HG03045 (cell line): ENCODE measurements at regions not wholly inside any gene's neighbourhood (a gene's known extent, or its start where the extent isn't known, plus 50 kb on each side); places are given as distances from the start of the nearest gene placed in this dataset.

Experiments
- ATAC-seq: cut with Tn5 transposase; IDR thresholded peaks from one replicate; pipeline ENCODE4 v1.9.1; 2021; ENCODE audit warnings: mild to moderate bottlenecking, moderate library complexity; ENCODE audit not compliant: unreplicated experiment

DNA sequence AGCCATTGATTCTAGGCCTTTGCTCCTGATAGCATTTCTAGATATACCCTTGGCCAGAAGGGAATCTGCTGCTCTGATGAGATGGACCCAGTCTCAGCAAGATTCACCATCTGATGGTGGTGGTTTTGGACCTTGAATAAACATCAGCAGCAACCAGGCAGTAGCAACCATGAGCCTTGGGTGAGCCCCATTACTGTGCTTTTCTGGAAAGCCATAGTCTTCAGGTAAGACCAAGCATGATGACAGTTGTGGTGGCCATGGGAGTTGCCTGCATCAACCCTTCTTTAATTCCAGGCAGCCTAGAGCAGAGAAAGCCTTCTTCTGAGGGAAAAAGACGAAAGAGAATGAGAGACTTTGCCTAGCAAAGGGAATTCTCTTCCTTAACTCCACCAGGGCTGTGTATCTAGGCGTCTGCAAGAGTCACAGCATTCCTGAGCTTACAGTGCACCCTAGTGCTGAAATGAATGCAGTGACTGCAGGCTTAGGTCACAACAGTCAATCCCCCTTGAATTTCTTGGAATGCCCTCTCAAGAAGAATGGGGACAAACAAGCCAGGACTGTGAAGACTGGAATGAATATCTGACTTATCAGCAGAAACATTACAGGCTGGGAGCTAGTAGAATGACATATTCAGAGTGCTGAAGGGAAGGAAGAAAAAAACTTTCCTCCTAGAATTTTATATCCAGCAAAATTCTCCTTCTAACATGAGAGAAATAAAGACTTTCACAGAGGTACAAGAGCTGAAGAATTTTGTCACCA, 942.4 kb upstream of the PCDH20 start:
- ATAC-seq, result peak; percentile 87

DNA sequence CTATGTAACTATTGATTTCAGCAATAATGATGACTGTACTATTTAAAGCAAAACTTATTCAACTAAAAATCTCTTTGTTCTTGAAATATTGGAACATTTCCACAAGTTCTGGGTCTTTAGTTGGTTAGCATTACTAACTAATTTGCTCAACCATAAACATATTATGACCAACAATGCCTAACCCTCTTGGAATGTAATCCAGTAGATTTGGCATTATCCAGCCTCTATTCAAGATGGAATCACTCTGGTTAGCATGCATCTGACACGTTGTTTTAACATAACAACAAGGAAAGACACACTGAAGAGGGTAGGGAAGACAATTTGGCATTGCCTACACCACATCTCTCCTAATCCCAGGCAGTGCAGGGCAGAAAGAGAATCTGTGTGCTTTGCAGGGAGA, 941.3 kb upstream of the PCDH20 start:
- ATAC-seq, result no peak

DNA sequence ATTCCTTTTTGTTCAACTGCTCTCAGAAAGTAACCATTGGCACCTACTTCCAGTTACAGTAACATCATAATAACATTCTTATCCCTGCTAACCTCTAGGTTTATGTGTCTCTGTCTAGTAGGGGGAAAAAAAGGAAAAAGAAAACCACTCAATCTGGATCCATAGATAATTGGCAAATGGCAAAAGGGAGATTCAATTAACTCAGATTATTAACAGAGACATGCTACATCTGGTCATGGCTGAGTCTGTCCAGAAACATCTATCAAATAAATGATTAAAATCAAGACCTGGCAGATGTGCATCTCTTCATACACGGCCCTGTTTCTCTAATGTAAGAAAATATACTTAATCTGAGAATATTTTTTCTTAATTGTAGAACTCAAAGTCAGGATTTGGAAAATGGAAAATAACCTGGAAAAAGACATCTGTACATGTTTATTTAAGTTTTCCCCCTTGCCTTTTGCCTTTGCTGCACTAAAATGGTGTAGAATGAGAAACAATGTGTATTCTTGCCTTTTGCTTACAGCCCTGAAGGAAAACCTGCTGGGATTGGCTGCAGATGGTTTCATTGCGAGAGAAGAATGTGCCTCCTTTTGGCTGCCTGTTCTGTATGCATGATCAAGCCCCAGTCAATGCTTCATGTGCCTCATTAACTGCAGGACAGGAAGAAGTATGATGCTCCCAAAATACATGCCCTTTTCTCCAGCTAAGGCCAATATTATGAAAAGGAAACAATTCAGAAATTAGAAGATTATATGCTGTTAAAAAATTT, 921.6 kb upstream of the PCDH20 start:
- ATAC-seq, result no peak

DNA sequence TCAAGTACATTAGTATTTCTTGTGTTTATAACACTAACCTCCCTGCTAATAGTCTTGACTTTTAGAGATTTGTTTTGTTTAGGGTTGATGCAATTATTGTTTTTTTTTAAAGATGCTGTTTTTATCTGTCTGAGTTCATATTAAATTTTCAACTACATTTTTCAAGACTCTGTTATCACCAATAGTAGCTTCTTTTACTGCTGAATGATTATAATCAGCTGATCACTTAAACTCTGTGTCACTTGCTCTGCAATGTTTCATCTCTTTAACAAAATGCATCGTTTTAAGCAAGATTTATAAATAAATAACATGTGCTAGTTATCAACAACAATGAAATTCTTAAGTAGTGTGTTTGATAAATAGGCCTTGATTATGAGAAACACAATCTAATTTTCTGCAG, 920.9 kb upstream of the PCDH20 start:
- ATAC-seq, result no peak

DNA sequence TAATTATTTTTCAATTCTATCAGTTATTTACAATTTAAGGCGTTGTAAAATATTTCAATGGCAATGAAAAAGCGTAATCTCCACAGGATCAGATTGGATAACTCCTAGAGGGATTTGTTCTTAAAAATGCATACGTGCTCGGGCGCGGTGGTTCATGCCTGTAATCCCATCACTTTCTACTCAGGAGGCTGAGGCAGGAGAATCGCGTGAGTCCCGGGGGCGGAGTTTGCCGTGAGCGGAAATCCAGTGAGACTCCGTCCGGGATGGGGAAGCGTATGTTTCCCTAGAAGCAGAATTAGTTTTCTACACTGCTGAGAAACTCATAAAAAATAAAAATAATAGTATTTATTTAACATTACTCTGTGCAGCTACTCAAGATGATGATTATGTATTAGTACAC, 917.8 kb upstream of the PCDH20 start:
- ATAC-seq, result no peak

DNA sequence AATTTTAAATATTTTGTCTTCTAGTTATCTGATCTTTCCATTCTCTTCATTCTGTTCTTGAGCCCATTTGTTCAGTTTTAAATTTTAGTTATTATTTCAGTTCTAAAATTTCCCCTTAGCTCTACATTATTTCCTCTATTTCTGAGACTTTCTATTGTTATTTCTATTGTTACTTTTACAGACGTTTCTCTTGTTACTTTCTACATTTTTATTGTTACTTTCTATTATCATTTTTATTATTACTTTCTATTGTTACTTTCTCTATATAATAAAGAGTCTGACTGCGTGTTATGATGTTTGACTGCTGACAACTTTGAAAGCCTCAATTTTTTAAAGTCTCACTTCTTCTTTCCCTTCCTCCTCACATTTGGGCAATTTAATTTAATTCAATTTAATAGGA, 915.7 kb upstream of the PCDH20 start:
- ATAC-seq, result no peak

DNA sequence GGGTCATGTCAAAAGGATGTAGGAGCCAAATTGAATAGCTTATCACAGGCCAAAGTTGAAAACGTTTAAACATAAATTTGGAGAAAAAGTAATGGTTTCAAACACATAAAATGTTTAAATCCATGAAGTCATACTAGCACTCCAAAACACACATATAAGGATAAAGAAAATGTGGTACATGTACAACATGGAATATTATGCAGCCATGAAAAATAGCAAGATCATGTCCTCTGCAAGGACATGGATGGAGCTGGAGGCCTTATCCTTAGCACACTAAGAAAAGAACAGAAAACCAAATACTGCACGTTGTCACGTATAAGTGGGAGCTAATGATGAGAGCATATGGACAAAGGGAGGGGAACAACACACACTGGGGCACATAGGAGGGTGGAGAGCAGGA, 911.7 kb upstream of the PCDH20 start:
- ATAC-seq, result no peak

DNA sequence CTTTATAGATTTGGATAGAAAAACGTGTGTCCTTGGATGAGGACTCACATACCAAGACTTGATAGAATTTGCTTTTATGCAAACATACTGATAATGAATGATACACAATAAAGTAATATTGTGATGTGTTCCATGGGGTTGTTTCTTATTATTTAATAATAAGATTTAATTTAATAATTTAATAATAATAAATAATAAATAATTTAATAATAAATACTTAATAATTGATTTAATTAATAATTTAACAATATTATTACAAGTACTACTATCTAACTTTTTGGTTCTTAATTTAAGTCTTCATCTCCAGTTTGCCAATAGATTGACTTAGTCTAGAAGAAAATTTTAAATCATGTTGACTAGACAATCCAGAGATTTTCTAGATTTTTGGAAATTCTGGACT, 909.2 kb upstream of the PCDH20 start:
- ATAC-seq, result no peak

DNA sequence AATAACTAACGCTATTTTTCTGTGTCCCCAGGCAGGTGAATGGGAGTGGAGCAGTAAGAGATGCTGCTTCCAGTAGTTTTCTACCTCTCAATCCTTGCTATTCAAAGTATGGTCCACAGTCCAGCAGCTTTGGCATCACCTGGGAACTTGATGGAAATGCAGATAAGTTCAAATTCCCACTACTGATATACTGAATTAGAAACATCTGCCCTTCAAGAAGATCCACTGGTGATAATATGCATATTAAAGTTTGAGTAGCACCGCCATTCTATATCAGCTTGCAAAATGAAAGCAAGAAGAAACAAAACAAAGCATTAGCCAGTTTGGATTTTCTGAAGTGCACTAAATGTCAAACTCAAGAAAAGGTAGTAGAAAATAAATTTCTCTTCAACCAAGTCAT, 906.2 kb upstream of the PCDH20 start:
- no peak for ATAC-seq

DNA sequence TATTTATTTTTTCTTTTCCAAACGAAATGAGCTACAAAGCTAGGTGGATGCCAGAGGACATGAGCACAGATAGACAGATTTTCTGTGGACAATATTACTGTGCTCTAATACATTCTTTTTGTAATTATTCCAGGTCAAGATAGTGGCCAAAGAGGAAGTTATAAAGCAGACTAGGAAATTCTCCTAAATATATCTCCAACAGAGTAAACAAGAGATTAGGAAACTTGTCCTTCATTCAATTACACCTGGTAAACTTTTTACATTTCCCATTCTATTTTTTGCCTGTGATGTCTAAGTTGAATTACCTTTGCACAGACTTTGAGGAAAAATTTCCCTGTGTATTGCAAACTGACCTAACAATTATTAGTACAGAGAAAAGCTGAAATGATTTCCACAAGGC, 905.5 kb upstream of the PCDH20 start:
- ATAC-seq, result no peak

DNA sequence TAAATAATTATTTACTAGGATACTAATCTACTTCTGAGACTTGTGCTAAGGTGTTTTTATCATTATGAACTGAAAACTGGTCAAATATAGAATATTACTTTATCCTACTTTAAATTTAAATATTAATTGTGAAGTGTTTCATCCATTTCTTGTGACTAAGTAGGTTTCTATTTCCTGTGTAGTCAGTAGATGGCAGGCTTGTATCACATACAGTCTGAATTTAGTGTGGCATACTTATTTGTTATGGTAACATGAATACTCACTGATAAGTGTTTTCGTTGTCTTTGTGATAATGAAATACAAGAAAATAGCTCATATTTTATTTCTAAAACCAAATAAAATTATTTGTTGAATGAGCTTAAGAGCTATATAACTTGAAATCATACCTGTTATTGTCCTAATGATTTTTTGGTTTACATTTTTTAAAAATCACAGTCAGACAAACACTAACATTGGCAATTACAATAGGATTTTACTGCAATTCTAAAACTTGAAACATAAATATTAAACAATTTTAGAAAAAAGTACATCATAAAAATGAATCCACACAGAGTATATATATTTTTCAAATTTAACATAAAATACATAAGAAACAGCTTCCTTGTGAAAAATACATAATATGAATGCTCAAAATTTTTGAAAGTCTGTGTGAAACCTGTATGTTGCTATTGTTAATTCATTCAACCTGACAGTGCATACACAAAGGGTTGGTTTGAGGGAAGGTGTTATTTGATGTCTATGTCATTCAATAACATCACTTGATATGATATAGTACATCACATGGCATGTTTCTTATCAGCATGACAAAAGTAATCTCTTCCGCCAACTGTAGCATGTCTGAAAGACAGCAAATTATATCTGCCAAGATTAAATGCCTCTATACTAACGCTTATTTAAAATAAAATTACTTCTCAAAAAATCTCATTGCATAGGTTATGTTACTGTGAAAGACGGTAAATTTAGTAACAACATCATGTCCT, 904.8 kb upstream of the PCDH20 start:
- no peak for ATAC-seq

DNA sequence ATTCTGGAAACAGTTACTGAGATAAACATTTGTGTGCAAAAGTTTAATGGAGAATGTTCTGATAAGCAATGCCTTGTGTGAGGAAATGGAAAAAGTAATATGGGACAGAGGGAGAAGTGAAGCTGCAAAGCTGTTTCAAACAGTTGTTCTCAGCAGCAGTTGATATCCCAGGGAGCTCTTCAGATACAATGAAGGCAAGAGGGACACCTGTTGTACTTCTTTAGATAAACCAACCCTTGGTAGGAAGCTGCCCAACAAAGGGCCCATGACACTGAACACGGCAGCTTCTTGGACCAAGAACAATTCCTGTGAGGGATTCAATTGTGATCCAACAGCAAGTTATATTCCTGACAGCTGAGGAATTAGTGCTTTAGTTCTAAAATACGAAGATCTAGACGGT, 894.3 kb upstream of the PCDH20 start:
- no peak for ATAC-seq

DNA sequence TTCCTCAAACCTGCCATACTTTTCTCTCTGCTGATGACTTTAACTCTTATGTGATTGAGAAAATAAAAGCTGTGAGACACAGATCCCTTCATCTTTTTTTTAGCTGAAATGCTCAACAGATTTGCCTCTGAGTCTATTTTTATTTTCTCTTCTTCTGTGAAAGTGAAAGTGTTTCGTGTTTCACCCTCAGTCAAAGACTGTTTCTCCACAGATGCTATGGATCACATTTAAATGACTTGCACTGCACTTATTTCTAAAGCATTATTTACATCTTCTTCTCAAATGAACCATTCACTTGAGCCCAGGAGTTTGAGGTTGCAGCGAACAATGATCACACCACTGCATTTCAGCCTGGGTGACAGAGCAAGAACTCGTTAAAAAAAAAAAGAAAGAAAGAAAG, 890.1 kb upstream of the PCDH20 start:
- peak; percentile 89 for ATAC-seq

DNA sequence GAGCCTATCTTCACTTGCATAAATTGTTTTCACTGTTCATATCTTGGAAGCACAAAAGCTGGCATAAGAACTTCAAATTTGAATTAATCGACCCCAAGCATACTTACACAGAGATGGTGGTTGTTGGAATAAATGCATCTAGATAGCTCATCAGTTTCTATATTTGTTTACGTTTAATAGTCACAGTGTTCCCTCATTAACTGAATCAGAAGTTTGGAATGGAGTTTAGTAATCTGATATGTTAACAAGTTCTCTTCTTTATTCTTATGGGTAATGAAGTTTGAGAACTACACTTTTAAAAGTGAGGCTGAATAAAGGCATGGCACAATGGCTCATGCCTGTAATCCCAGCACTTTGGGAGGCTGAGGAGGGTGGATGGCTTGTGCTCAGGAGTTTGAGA, 886.7 kb upstream of the PCDH20 start:
- ATAC-seq, result no peak

DNA sequence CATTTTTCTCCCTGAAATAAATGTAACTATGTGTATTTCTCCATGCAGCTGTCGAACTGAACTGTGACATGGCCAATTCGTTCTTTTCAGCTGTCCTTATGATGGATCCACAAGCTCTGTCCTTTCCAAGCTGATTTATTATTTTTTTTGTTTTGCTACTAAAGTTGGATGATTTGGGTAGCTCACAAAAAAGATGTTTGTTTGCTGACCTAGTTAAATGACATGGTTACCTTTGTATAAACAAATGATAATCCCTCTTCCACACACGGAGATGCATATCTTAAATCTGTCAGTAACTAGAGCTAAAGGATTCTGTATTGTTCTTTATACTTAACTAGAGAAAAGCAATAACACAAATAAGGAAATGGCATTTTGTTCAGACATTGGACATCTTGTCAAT, 884.3 kb upstream of the PCDH20 start:
- no peak for ATAC-seq

DNA sequence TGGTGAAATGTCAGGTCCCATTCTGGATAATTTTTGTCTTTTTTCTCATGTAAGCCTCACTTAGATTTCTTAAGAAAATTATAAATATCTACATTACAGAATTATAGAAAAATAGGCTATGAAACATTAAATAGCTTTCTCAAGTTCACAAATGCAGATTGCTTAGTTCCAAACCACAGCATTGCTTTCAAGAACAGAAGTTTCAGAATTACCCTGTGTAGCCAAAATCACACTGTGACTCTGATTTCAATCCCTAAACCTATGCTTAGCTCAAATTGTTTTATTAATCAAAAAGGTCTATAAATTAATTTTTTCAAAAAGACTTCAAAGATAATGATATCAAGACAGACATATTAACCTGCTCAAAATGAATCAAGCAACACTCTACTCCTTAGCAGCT, 881.2 kb upstream of the PCDH20 start:
- ATAC-seq, result no peak

DNA sequence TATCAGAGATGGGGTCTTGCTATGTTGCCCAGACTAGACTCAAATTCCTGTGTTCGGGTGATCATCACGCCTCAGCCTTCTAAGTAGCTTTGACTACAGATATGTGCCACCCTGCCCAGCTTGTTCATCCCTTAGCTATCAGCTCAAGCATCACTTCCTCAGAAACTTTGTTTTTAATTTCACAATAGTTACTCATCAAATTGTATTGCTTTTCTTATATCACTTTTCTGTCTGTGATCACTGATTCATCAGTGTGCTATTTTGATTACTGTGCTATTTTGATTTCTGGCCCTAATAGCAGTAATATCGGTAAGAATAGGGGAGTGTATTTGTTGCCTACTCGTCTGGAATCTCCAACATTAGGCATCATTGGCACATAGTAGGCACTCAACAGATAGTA, 878.6 kb upstream of the PCDH20 start:
- no peak for ATAC-seq

DNA sequence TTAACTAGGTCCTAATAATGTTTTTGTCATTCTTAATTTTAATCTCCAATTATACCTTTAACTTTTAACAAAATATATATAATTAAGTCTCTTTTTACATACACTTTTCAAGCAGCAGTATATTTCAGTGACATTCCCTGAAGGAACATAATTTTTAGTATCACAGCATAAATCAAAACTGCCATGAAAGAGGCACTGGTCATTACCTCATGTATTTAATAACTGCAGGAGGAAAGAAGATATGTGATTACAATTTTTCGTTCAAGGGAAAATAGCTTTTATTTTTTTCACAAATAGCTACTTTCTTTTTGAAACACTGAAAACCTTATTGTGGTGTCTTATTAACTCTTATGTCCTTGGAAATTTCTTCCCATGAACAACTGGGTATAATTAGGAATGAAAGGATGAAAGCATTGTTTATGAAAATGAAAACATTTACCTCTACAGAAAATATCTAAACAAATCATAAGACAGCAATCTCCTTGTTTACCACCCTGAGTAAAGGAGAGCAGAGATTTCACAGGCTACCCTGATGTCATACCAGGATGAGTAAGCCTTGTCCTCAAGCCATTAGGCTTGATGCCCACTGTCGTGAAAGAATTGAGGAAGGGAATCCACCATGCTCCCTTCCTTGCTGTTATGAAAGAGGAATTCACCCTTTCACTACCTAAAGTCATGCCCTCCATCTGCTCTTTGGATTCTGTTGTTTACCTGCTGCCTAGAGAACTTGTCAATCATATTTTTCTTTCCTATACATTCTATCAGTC, 877.2 kb upstream of the PCDH20 start:
- ATAC-seq, result no peak

DNA sequence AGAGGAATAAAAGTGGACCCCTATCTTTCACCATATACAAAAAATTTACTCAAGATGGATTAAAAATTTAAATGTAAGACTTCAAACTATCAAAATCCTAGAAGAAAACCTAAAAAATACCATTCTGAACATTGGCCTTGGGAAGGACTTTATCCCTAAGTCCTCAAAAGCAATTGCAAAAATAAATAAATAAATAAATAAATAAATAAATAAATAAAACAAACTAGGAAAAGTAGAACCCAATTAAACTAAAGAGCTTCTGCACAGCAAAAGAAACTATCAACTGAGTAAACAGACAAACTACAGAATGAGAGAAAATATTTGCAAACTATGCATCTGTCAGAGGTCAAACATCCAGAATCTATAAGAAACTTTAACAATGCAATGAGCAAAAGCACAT, 874.9 kb upstream of the PCDH20 start:
- no peak for ATAC-seq

DNA sequence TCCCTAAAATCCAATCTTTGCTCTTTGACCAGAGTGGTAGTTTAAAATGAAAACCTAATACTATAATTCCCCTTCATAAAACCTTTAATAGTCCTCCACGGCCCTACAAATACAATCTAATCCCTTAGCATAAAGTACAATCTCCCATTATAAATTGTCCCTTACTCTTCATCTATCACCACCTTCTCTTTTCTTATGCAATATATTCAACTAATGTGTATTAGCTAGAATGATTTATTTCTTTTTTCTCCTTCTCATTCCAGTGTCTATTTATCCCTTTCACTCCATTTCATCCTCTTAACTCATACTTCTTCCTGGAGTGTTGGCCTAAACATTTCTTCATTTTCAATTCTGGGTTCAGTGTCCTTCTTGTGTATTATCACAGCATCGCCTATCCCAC, 872.1 kb upstream of the PCDH20 start:
- no peak for ATAC-seq

DNA sequence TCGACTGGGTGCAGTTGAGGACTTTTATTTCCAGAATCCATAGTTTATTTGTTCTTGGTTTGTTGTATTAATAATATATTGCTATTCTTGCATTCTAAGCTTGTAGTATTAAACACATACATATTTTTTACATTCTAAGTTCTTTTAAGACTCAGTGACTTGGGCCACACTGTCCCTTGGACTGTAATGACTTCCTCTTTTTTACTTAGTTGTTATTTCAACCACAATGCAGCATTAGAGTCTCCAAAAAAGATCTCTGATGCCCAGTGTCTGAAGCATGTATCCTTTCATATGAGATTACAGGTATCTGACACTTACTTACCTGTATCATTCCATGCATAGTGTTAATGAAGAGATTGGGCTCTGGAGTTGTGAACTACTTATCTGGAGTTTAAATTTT, 864.9 kb upstream of the PCDH20 start:
- ATAC-seq, result peak; percentile 64
